ENCODE measurements at regions not wholly inside any gene's neighbourhood (a gene's known extent, or its start where the extent isn't known, plus 50 kb on each side); places are given as distances from the start of the nearest gene placed in this dataset.

GRCh38 chr6:4441981-4442434 is 306.6 kb upstream of the ECI2 start:
- no peak for TF ChIP-seq POLR2A (IDR thresholded peaks at IDR 0.05)
- no peak for TF ChIP-seq EP300 (IDR thresholded peaks at IDR 0.05)
- TF ChIP-seq CTCF (IDR thresholded peaks at IDR 0.05) = no peak
- no peak for TF ChIP-seq POLR2AphosphoS5 (IDR thresholded peaks at IDR 0.05)
- no peak for DNase-seq

GRCh38 chr6:4439159-4439558 is 303.8 kb upstream of the ECI2 start:
- no peaks in the 10 kb centered on the region for H3K4me1 ChIP-seq
- no peak for TF ChIP-seq POLR2AphosphoS5 (IDR thresholded peaks at IDR 0.05)
- TF ChIP-seq EP300 (IDR thresholded peaks at IDR 0.05) = no peak
- TF ChIP-seq POLR2A (IDR thresholded peaks at IDR 0.05) = no peak
- TF ChIP-seq CTCF (IDR thresholded peaks at IDR 0.05) = no peak
- no peaks in the 10 kb centered on the region for H3K36me3 ChIP-seq
- no peaks in the 10 kb centered on the region for H3K27me3 ChIP-seq
- DNase-seq (no peak), ATAC-seq (ENCODE audit: low FRiP score in 2 of 2) (no peak)
- no peak overlapping the region for H3K4me3 ChIP-seq
- no peaks in the 10 kb centered on the region for H3K9me3 ChIP-seq
- no peak overlapping the region for H3K27ac ChIP-seq
- 54 to 72% methylated on average over 2 of the region's 2 CpGs for WGBS, 2 donors

More at GRCh38 chr6:4441981-4442434, 306.6 kb upstream of the ECI2 start:
- Histone ChIP-seq H3K4me3 (no peak overlapping the region), H3K4me1 (no peaks in the 10 kb centered on the region), H3K27ac (no peak overlapping the region), H3K27me3 (no peaks in the 10 kb centered on the region), H3K36me3 (no peaks in the 10 kb centered on the region), H3K9me3 (no peaks in the 10 kb centered on the region)
- no peak for ATAC-seq (ENCODE audit: low FRiP score in 2 of 2)

GRCh38 chr6:4437342-4437741 is 302.0 kb upstream of the ECI2 start:
- 82% methylated on average over 1 of the region's 1 CpG for WGBS, 2 donors
- no peak for TF ChIP-seq POLR2AphosphoS5 (IDR thresholded peaks at IDR 0.05)
- no peaks in the 10 kb centered on the region for H3K36me3 ChIP-seq
- no peaks in the 10 kb centered on the region for H3K9me3 ChIP-seq
- DNase-seq = no peak
- no peak for ATAC-seq (ENCODE audit: low FRiP score in 2 of 2)
- H3K27ac ChIP-seq = no peak overlapping the region
- no peak overlapping the region for H3K4me3 ChIP-seq
- H3K27me3 ChIP-seq = no peaks in the 10 kb centered on the region
- no peaks in the 10 kb centered on the region for H3K4me1 ChIP-seq

- DNase-seq (no peak), ATAC-seq (ENCODE audit: low FRiP score in 2 of 2) (no peak)
- H3K27me3 ChIP-seq = no peaks in the 10 kb centered on the region
- H3K27ac ChIP-seq = no peak overlapping the region
- TF ChIP-seq EP300 (IDR thresholded peaks at IDR 0.05) = no peak
- TF ChIP-seq CTCF (IDR thresholded peaks at IDR 0.05) = no peak
- TF ChIP-seq POLR2AphosphoS5 (IDR thresholded peaks at IDR 0.05) = no peak
- no peak for TF ChIP-seq POLR2A (IDR thresholded peaks at IDR 0.05)
- no peak overlapping the region for H3K4me3 ChIP-seq
- H3K9me3 ChIP-seq = no peaks in the 10 kb centered on the region
- H3K36me3 ChIP-seq = no peaks in the 10 kb centered on the region
- WGBS, 2 donors = 55 to 78% methylated on average over 2 of the region's 2 CpGs
- no peaks in the 10 kb centered on the region for H3K4me1 ChIP-seq
Observed at GRCh38 chr6:4435981-4436445, 300.6 kb upstream of the ECI2 start.

- Histone ChIP-seq H3K36me3 (no peaks in the 10 kb centered on the region), H3K4me3 (no peak overlapping the region), H3K27me3 (no peaks in the 10 kb centered on the region), H3K9me3 (no peaks in the 10 kb centered on the region), H3K27ac (no peak overlapping the region), H3K4me1 (no peaks in the 10 kb centered on the region)
- 92 to 94% methylated on average over 4 of the region's 4 CpGs for WGBS, 2 donors
- TF ChIP-seq EP300 (IDR thresholded peaks at IDR 0.05) (no peak), CTCF (IDR thresholded peaks at IDR 0.05) (no peak), POLR2AphosphoS5 (IDR thresholded peaks at IDR 0.05) (no peak), POLR2A (IDR thresholded peaks at IDR 0.05) (no peak)
- DNase-seq = no peak
- ATAC-seq (ENCODE audit: low FRiP score in 2 of 2) = no peak
Observed at GRCh38 chr6:4434655-4435054, 299.3 kb upstream of the ECI2 start.
